ENCODE measurements at regions not wholly inside any gene's neighbourhood (a gene's known extent, or its start where the extent isn't known, plus 50 kb on each side); places are given as distances from the start of the nearest gene placed in this dataset.

GRCh38 chrX:43375136-43375535 lies 281.0 kb upstream of the MAOA start:
- TF ChIP-seq CTCF (IDR thresholded peaks at IDR 0.05; ENCODE audit: low read depth, low read length), result no peak

GRCh38 chrX:43380704-43381103 lies 275.4 kb upstream of the MAOA start:
- no peak for TF ChIP-seq CTCF (IDR thresholded peaks at IDR 0.05; ENCODE audit: low read depth, low read length)

More at GRCh38 chrX:43375136-43375535, 281.0 kb upstream of the MAOA start:
- no peak overlapping the region for H3K4me3 ChIP-seq (ENCODE audit: low read depth, low read length)

GRCh38 chrX:43386875-43387274 lies 269.2 kb upstream of the MAOA start:
- H3K4me3 ChIP-seq (ENCODE audit: low read depth, low read length), result no peak overlapping the region
- no peak for TF ChIP-seq CTCF (IDR thresholded peaks at IDR 0.05; ENCODE audit: low read depth, low read length)

More at GRCh38 chrX:43380704-43381103, 275.4 kb upstream of the MAOA start:
- H3K4me3 ChIP-seq (ENCODE audit: low read depth, low read length), result no peak overlapping the region

GRCh38 chrX:43405191-43405590 lies 250.9 kb upstream of the MAOA start:
- TF ChIP-seq CTCF (IDR thresholded peaks at IDR 0.05; ENCODE audit: low read depth, low read length), result no peak
- no peak overlapping the region for H3K4me3 ChIP-seq (ENCODE audit: low read depth, low read length)

GRCh38 chrX:43423876-43424275 lies 232.2 kb upstream of the MAOA start:
- TF ChIP-seq CTCF (IDR thresholded peaks at IDR 0.05; ENCODE audit: low read depth, low read length), result no peak
- no peak overlapping the region for H3K4me3 ChIP-seq (ENCODE audit: low read depth, low read length)

- no peak overlapping the region for H3K4me3 ChIP-seq (ENCODE audit: low read depth, low read length)
- no peak for TF ChIP-seq CTCF (IDR thresholded peaks at IDR 0.05; ENCODE audit: low read depth, low read length)
These were observed 219.6 kb upstream of the MAOA start for GRCh38 chrX:43436517-43436916.

- TF ChIP-seq CTCF (IDR thresholded peaks at IDR 0.05; ENCODE audit: low read depth, low read length), result no peak
These were observed 209.3 kb upstream of the MAOA start for GRCh38 chrX:43446752-43447151.

More at GRCh38 chrX:43446752-43447151, 209.3 kb upstream of the MAOA start:
- H3K4me3 ChIP-seq (ENCODE audit: low read depth, low read length), result no peak overlapping the region

Measured in WI38 (cell line).